DMS 273 (cell line): ENCODE measurements at regions not wholly inside any gene's neighbourhood (a gene's known extent, or its start where the extent isn't known, plus 50 kb on each side); places are given as distances from the start of the nearest gene placed in this dataset.

ENCODE experiments used
- DNase-seq: peaks from one replicate; lab custom pipeline; 2025; ENCODE audit not compliant: unreplicated experiment; lab: John Stamatoyannopoulos, UW

GRCh38 chr12:103011974-103012763 is 54.7 kb downstream of the ASCL1 start:
- no peak for DNase-seq

GRCh38 chr12:103012884-103013283 is 55.4 kb downstream of the ASCL1 start:
- no peak for DNase-seq

DNA sequence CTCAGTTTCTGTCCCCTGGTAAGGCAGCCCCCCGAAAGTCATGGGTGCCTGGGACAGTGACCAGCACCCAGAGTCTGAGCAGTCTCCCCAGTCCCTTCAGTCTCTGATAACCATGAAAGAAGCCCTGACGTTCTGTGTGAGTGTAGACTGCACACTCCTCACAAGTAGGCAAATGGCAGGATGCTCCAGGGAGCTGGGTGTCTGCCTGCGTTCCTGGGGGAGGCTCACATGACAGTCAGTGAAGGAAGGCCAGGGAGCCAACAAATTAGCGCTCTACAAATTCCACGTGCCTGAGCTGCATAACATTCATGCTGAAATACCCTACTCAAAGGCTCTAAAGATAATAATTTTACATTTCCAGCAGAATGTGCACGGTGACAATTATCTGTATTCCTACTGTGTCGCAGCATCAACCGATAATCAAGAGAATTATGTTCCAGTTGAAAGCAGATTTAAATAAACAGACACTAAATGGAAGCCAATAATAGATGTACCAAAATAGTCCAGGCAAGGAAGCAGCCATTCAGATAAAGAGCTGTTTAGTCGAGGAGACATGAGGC is 56.3 kb downstream of the ASCL1 start:
- DNase-seq: no peak

DNA sequence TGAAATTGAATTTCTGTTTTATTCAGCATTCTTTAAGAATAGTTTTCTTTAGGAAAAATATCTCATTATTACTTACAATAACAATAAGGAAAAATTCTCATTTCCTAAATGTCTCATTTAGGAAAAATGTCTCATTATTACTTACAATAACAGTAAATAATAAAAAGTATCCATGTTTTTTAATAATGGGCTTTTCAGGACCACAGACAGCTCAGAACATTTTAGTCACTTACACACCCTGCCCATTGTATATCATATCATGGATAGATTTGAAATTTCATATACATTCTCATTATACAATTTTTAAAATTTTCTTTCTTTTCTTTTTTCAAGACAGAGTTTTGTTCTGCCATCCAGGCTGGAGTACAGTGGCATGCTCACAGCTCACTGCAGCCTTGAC is 58.9 kb downstream of the ASCL1 start:
- no peak for DNase-seq

DNA sequence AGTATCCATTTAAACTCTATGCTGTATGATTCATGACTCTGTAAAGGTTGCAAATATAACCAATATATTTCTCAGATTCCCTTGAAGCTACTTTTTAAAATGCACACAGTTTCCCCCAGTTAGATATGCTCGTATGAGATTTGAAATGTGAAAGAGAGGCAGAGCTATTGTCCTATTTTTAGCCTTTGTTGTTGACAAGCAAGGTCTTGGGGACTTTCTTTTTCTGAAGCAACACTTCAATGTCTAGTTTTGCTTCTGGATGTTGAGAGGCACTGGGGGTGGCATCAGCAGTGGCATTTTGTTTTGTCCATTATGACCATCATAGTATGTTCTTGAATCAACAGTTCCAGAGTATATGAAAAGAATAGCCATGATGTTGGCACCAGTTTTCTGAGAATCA is 63.4 kb downstream of the ASCL1 start:
- DNase-seq: no peak

GRCh38 chr12:103021538-103022218 is 64.2 kb downstream of the ASCL1 start:
- DNase-seq: no peak

- DNase-seq: no peak
Observed at GRCh38 chr12:103024650-103025049, 67.2 kb downstream of the ASCL1 start.

DNA sequence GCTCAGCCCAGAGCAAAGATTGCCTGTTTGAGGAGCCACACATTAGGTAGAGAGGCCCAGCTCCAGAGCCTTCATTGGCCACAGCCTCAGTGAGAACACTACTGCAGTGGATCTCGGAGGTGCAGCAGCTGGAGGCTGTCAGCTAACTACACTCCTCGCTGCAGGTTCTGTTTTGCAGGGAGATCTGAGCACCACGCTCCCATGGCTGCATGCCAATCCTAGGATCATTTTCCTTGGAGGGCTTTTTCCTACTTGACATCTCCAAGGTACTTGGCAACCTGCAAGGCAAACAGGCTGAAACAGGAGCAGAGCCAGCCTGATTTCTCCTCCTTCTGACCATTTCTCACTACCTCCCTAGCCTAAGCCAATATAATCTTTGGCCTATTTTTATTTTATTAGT is 69.2 kb downstream of the ASCL1 start:
- peak; percentile 59 for DNase-seq

GRCh38 chr12:103028881-103029639 is 71.6 kb downstream of the ASCL1 start:
- DNase-seq: no peak

DNA sequence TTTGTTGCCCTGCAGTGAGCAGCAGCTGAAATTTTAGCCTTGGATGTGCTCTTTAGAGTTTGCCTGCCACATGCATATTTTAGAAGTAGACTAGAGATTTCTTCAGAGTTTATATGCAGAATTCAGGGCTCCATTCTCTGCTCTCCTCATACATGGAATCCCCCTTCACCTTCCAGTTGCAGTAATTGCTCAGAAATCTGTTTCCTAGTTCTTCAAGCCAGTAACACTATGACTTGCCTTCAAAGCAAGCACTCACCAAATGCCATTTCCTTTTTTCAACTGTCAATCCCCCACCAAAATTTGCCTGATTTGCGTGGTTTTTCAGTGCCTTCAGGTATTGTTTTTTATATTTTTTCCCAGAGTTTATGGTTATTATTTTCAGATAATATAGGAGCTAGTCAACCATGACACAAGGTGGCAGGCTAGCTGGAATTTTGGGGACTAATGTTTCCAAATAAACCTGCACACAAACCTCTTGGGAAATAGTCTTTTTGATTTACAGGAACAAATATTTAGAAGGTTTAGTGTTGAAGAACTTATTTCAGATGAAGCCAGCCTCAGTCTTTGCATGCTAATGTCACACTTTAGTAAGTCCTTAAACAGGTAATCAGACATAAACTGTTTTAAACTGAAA is 79.2 kb downstream of the ASCL1 start:
- no peak for DNase-seq

GRCh38 chr12:103043531-103044486 is 86.3 kb downstream of the ASCL1 start:
- no peak for DNase-seq

GRCh38 chr12:103046154-103046553 is 88.7 kb downstream of the ASCL1 start:
- DNase-seq: no peak

- no peak for DNase-seq
Observed at GRCh38 chr12:103050273-103050672, 92.8 kb downstream of the ASCL1 start.

DNA sequence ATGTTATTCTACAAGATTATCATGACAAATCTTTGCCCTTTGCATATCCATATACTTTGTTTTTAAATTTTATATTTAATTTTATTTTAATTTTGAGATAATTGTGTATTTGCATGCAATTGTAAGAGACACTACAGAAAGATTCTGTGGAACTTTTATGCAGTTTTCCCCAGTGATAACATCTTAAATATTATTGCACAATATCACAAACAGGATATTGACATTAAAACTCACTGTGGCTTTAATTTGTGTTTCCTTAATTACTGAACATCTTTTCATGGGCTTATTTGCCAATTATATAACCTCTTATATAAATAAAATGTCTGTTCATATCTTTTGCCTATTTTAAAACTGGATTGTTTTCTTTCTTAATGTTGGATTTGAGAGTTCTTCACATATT is 95.6 kb downstream of the ASCL1 start:
- DNase-seq: no peak

DNA sequence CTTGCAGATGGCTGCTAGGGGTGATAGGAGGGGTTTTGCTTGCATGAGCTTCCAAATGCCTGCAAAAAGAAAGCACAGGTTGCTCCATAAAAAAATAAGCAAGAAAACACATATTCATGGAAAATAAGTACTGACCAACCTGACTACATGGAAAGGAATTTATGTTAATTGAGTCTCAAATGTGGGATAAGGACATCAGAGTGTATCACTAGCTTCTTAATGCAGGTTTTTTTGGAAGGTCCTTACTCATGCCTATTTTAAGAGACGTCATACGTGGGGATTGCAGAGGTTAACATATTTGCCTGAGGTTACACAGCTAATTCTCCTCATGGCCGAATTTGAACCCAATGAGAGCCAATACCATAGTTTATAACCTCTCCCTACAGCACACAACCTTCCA is 116.2 kb downstream of the ASCL1 start:
- no peak for DNase-seq

DNA sequence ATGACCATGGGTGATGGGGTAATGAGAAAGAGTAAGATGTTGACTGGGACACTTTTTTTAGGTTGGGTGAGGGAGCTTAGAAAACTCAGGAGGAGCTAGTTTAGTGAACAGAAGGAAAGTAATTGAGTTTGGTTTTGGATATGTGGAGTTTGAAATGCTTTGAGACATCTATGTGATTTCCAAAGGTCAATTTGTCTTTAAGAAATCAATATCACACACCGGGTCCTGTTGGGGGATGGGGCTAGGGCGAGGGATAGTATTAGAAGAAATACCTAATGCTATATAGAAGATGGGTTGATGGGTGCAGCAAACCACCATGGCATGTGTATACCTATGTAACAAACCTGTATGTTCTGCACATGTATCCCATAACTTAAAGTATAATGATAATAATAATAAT is 118.4 kb downstream of the ASCL1 start:
- no peak for DNase-seq

DNA sequence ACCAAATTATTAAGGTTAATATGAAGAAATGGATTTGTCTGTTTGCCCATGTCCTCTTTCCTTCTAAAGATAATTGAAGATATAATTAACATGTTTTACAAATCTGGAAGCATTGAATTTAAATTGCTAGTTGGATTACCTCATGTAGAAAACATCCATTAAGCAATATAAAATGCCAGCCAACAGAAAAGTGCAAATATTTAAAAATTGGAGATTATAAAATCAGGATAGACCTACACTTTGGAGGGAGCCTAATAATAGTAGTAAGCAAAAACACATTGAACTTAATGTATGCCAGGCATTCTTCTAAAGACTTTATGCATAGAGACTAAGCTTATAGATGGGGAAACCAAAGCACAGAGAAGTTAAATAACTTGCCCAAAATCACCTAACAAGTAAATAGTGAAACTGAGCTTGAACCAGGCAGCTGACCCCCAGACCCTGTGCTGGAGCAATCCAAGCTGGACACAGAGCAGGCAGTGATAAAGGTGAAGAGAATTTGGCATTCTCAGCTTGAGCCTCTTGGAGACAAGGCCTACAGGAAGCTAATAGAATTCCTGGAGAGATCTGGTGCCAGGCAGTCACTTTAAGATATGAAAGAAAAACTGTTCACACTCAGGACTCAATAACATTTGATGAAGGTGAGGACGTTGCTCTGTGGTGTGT is 119.8 kb downstream of the ASCL1 start:
- DNase-seq: no peak

DNA sequence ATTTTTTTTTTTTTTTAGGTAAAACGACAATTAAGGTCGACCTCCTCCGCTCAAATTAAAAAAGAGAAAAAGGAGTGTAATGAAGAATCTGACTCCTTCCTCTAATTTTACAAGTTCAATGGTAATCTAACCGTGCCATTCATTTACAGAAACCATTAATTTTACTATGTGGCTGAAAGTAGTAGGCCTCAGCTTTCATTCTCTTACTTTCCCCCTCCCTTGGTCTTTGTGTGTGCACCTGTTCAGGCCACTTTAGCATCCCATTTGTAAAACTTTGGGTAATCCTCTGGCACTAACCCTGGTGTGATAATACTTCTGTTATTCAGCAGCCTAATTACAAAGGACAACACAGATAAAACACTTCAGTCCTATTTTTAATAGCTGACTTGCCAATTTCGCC is 128.1 kb downstream of the ASCL1 start:
- DNase-seq: no peak

DNA sequence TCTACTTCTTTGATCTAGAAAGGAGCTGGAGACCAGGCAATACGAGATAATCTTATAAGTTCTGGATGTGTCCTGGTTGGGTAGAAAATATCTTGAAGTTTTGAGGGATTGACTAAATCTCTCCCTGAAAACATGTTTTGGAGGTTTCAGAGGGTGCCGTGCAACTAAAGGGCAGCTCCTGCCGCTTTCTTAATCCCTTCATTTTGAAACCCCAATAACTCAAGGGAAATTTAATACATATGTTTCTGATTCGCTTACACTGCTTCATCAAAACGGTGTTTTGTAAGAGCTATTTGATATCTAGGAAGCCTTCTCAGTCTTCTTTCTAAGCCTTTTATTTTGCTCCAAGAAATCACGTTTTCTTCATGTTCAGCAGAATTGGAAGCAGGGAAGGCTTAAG is 129.0 kb downstream of the ASCL1 start:
- no peak for DNase-seq
